ENCODE measurements at regions not wholly inside any gene's neighbourhood (a gene's known extent, or its start where the extent isn't known, plus 50 kb on each side); places are given as distances from the start of the nearest gene placed in this dataset.

GRCh38 chr2:176554101-176555048 lies 285.1 kb downstream of the MTX2 start:
- peaks cover 0 to 26% (median 12%) of the 10 kb centered on the region in 4 donors for H3K4me1 ChIP-seq
- peaks cover 0 to 50% (median 0%) of the 10 kb centered on the region in 3 donors for H3K27me3 ChIP-seq
- H3K36me3 ChIP-seq: no peaks in the 10 kb centered on the region
- intact Hi-C loops (cut with DNase I; ENCODE audit: low total_unique reads): no loop called here
- H3K9me3 ChIP-seq: no peaks in the 10 kb centered on the region
- 10 to 11% (median 11%) methylated on average over 17 of the region's 17 CpGs for WGBS, 5 donors
- DNase-seq: peak in 1 of 2 donors; percentile 87
- H3K4me3 ChIP-seq: peak overlapping the region; percentile 43 to 52 (median 48)
- peak overlapping the region in 4 of 5 donors; percentile 66 to 80 (median 72) for H3K27ac ChIP-seq
- TF ChIP-seq EP300 (IDR thresholded peaks at IDR 0.05) (no peak), POLR2AphosphoS5 (IDR thresholded peaks at IDR 0.05) (no peak), CTCF (IDR thresholded peaks at IDR 0.05) (peak in 5 of 7 experiments; percentile 34 to 88 (median 68)), POLR2A (IDR thresholded peaks at IDR 0.05) (no peak)

- no peak for DNase-seq
- TF ChIP-seq POLR2AphosphoS5 (IDR thresholded peaks at IDR 0.05): no peak
- TF ChIP-seq EP300 (IDR thresholded peaks at IDR 0.05): no peak
- TF ChIP-seq CTCF (IDR thresholded peaks at IDR 0.05): no peak
- no peak for TF ChIP-seq POLR2A (IDR thresholded peaks at IDR 0.05)
- H3K27me3 ChIP-seq: peaks cover 0 to 54% (median 0%) of the 10 kb centered on the region in 3 donors
- H3K27ac ChIP-seq: no peak overlapping the region
- 57 to 71% (median 70%) methylated on average over 5 of the region's 5 CpGs for WGBS, 5 donors
- no peaks in the 10 kb centered on the region for H3K36me3 ChIP-seq
- peaks cover 0 to 26% (median 12%) of the 10 kb centered on the region in 4 donors for H3K4me1 ChIP-seq
- H3K9me3 ChIP-seq: no peaks in the 10 kb centered on the region
- H3K4me3 ChIP-seq: no peak overlapping the region
- intact Hi-C loops (cut with DNase I; ENCODE audit: low total_unique reads): no loop called here
These were observed 285.9 kb downstream of the MTX2 start for GRCh38 chr2:176555112-176555511.

GRCh38 chr2:176555781-176556180 lies 286.5 kb downstream of the MTX2 start:
- intact Hi-C loops (cut with DNase I; ENCODE audit: low total_unique reads): no loop called here
- 39 to 76% (median 53%) methylated on average over 11 to 13 of the region's 13 CpGs for WGBS, 5 donors
- Histone ChIP-seq H3K36me3 (no peaks in the 10 kb centered on the region), H3K27ac (no peak overlapping the region), H3K4me3 (no peak overlapping the region), H3K27me3 (peaks cover 0 to 60% (median 0%) of the 10 kb centered on the region in 3 donors), H3K4me1 (peaks cover 0 to 26% (median 12%) of the 10 kb centered on the region in 4 donors), H3K9me3 (no peaks in the 10 kb centered on the region)
- no peak for DNase-seq
- TF ChIP-seq EP300 (IDR thresholded peaks at IDR 0.05) (no peak), POLR2AphosphoS5 (IDR thresholded peaks at IDR 0.05) (no peak), CTCF (IDR thresholded peaks at IDR 0.05) (no peak), POLR2A (IDR thresholded peaks at IDR 0.05) (no peak)

GRCh38 chr2:176556373-176556772 lies 287.1 kb downstream of the MTX2 start:
- Histone ChIP-seq H3K9me3 (no peaks in the 10 kb centered on the region), H3K36me3 (no peaks in the 10 kb centered on the region), H3K27ac (no peak overlapping the region), H3K27me3 (peaks cover 0 to 61% (median 0%) of the 10 kb centered on the region in 3 donors), H3K4me3 (no peak overlapping the region), H3K4me1 (peaks cover 0 to 26% (median 12%) of the 10 kb centered on the region in 4 donors)
- no peak for DNase-seq
- intact Hi-C loops (cut with DNase I; ENCODE audit: low total_unique reads): no loop called here
- no peak for TF ChIP-seq POLR2A (IDR thresholded peaks at IDR 0.05)
- TF ChIP-seq CTCF (IDR thresholded peaks at IDR 0.05): no peak
- TF ChIP-seq EP300 (IDR thresholded peaks at IDR 0.05): no peak
- TF ChIP-seq POLR2AphosphoS5 (IDR thresholded peaks at IDR 0.05): no peak
- 38 to 64% (median 55%) methylated on average over 2 of the region's 2 CpGs for WGBS, 5 donors

Data from stomach (tissue), 8 donors.